ENCODE measurements at regions not wholly inside any gene's neighbourhood (a gene's known extent, or its start where the extent isn't known, plus 50 kb on each side); places are given as distances from the start of the nearest gene placed in this dataset.

DNA sequence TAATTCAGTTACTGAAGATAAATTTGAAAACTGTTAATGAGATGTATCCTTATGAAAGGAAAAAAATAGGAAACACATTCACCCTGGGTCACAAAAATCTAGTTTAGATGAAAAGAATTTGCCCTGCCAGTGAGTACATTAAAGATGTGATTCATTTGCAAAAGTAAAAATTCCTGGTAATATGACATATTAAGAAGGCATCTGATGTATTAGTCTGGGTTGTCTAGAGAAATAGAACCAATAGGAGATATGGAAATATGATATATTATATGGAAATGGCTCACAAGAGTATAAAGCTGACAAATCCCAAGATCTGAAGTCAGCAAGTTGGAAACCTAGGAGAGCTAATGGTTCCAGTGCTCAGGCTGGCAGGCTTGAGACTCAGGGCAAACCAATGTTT lies 153.8 kb downstream of the MRPL39 start:
- Histone ChIP-seq H4K5ac (ENCODE audit: low read depth, low read length) (no peak overlapping the region), H3K14ac (replicated peaks; ENCODE audit: low read depth, low read length) (no peak overlapping the region), H4K8ac (ENCODE audit: low read depth in 2 of 2, low read length in 2 of 2) (no peak overlapping the region), H3K18ac (ENCODE audit: low read depth, low read length) (no peak overlapping the region), H3K27me3 (ENCODE audit: control insufficient read depth, insufficient read depth, low read length) (no peaks in the 10 kb centered on the region), H3K36me3 (ENCODE audit: control insufficient read depth, insufficient read depth, low read length) (no peaks in the 10 kb centered on the region), H3K4me1 (ENCODE audit: control insufficient read depth, insufficient read depth, low read length) (peaks cover 2% of the 10 kb centered on the region; the same call in 1 of the 2 replicates), H3K4ac (ENCODE audit: low read depth, low read length) (no peak overlapping the region), H3K23ac (ENCODE audit: low read depth, low read length) (no peak overlapping the region), H3K79me1 (ENCODE audit: low read depth in 1 of 2, low read length in 2 of 2) (no peaks in the 10 kb centered on the region), H4K20me1 (ENCODE audit: insufficient read depth, low read length) (no peaks in the 10 kb centered on the region), H3K9ac (ENCODE audit: low read depth, low read length) (no peak overlapping the region), H3K9me3 (ENCODE audit: control insufficient read depth, insufficient read depth, low read length) (no peaks in the 10 kb centered on the region), H2BK20ac (ENCODE audit: low read depth, low read length) (no peak overlapping the region), H2BK5ac (ENCODE audit: low read depth, low read length, poor library complexity, severe bottlenecking) (no peak overlapping the region), H2BK15ac (ENCODE audit: low read depth, low read length) (no peak overlapping the region), H3K56ac (ENCODE audit: extremely low read depth, insufficient read depth, low read length) (no peak overlapping the region), H3K4me3 (ENCODE audit: insufficient read depth, low read depth, low read length) (no peak overlapping the region), H3K27ac (ENCODE audit: insufficient read depth, low read length) (no peak overlapping the region), H2AK9ac (replicated peaks; ENCODE audit: low read depth, low read length, poor library complexity) (no peak overlapping the region), H2AFZ (replicated peaks; ENCODE audit: low read length, poor library complexity) (no peak overlapping the region), H2BK120ac (ENCODE audit: low read depth, low read length) (no peak overlapping the region), H4K91ac (ENCODE audit: insufficient read depth, low read depth, low read length) (no peak overlapping the region), H2AK5ac (ENCODE audit: low read depth, low read length) (no peak overlapping the region; the same call in 1 of the 2 replicates), H3K9me1 (ENCODE audit: insufficient read depth, low read length) (no peaks in the 10 kb centered on the region; the same call in 1 of the 2 replicates), H3K4me2 (ENCODE audit: low read depth, low read length) (no peak overlapping the region)
- intact Hi-C loops (cut with micrococcal nuclease) (no loop called here), dilution Hi-C loops (cut with HindIII; ENCODE audit: low sequenced_read_pairs, unreplicated experiment) (no loop called here), in situ Hi-C loops (cut with MboI; ENCODE audit: low sequenced_read_pairs) (no loop called here)
- no peak for ATAC-seq (ENCODE audit: low read depth)
- peak; percentile 13 for DNase-seq
- TF ChIP-seq CEBPB (IDR thresholded peaks at IDR 0.05; ENCODE audit: low read depth, low read length) (no peak), RAD21 (IDR thresholded peaks at IDR 0.05; ENCODE audit: low read length) (no peak), POLR2A (IDR thresholded peaks at IDR 0.05; ENCODE audit: low read depth, low read length) (no peak), MAFK (IDR thresholded peaks at IDR 0.05; ENCODE audit: low read depth, low read length) (no peak), CHD1 (IDR thresholded peaks at IDR 0.05; ENCODE audit: low read depth, low read length) (no peak), RFX5 (IDR thresholded peaks at IDR 0.05; ENCODE audit: low read depth, low read length) (no peak), MXI1 (IDR thresholded peaks at IDR 0.05; ENCODE audit: borderline replicate concordance, low read depth, low read length) (no peak), RCOR1 (IDR thresholded peaks at IDR 0.05; ENCODE audit: insufficient replicate concordance, low read length) (no peak), FOS (IDR thresholded peaks at IDR 0.05; ENCODE audit: low read depth, low read length) (no peak), SMC3 (IDR thresholded peaks at IDR 0.05; ENCODE audit: low read depth, low read length) (no peak), MAZ (IDR thresholded peaks at IDR 0.05; ENCODE audit: borderline replicate concordance, low read depth, low read length) (no peak), NFE2L2 (IDR thresholded peaks at IDR 0.05; ENCODE audit: low read depth, low read length) (no peak), BHLHE40 (IDR thresholded peaks at IDR 0.05; ENCODE audit: low read depth, low read length) (no peak)
- TF ChIP-seq, protein P1, sequence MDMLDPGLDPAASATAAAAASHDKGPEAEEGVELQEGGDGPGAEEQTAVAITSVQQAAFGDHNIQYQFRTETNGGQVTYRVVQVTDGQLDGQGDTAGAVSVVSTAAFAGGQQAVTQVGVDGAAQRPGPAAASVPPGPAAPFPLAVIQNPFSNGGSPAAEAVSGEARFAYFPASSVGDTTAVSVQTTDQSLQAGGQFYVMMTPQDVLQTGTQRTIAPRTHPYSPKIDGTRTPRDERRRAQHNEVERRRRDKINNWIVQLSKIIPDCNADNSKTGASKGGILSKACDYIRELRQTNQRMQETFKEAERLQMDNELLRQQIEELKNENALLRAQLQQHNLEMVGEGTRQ (IDR thresholded peaks at IDR 0.05; ENCODE audit: low read depth, low read length), result no peak
- TF ChIP-seq, protein P2, sequence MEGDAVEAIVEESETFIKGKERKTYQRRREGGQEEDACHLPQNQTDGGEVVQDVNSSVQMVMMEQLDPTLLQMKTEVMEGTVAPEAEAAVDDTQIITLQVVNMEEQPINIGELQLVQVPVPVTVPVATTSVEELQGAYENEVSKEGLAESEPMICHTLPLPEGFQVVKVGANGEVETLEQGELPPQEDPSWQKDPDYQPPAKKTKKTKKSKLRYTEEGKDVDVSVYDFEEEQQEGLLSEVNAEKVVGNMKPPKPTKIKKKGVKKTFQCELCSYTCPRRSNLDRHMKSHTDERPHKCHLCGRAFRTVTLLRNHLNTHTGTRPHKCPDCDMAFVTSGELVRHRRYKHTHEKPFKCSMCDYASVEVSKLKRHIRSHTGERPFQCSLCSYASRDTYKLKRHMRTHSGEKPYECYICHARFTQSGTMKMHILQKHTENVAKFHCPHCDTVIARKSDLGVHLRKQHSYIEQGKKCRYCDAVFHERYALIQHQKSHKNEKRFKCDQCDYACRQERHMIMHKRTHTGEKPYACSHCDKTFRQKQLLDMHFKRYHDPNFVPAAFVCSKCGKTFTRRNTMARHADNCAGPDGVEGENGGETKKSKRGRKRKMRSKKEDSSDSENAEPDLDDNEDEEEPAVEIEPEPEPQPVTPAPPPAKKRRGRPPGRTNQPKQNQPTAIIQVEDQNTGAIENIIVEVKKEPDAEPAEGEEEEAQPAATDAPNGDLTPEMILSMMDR (conservative IDR thresholded peaks at IDR 0.05; ENCODE audit: low read depth, low read length), result no peak
- TF ChIP-seq, protein P3, sequence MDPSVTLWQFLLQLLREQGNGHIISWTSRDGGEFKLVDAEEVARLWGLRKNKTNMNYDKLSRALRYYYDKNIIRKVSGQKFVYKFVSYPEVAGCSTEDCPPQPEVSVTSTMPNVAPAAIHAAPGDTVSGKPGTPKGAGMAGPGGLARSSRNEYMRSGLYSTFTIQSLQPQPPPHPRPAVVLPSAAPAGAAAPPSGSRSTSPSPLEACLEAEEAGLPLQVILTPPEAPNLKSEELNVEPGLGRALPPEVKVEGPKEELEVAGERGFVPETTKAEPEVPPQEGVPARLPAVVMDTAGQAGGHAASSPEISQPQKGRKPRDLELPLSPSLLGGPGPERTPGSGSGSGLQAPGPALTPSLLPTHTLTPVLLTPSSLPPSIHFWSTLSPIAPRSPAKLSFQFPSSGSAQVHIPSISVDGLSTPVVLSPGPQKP (IDR thresholded peaks at IDR 0.05; ENCODE audit: borderline replicate concordance, low read depth, low read length), result no peak
- no TSS peak for BruUV-seq (replicated peaks)
- ChIA-PET POLR2A (ENCODE audit: unreplicated experiment) (no interaction called here), CTCF (no interaction called here)

All from IMR-90 (cell line).